ENCODE measurements at regions not wholly inside any gene's neighbourhood (a gene's known extent, or its start where the extent isn't known, plus 50 kb on each side); places are given as distances from the start of the nearest gene placed in this dataset.

- TF ChIP-seq, protein P1, sequence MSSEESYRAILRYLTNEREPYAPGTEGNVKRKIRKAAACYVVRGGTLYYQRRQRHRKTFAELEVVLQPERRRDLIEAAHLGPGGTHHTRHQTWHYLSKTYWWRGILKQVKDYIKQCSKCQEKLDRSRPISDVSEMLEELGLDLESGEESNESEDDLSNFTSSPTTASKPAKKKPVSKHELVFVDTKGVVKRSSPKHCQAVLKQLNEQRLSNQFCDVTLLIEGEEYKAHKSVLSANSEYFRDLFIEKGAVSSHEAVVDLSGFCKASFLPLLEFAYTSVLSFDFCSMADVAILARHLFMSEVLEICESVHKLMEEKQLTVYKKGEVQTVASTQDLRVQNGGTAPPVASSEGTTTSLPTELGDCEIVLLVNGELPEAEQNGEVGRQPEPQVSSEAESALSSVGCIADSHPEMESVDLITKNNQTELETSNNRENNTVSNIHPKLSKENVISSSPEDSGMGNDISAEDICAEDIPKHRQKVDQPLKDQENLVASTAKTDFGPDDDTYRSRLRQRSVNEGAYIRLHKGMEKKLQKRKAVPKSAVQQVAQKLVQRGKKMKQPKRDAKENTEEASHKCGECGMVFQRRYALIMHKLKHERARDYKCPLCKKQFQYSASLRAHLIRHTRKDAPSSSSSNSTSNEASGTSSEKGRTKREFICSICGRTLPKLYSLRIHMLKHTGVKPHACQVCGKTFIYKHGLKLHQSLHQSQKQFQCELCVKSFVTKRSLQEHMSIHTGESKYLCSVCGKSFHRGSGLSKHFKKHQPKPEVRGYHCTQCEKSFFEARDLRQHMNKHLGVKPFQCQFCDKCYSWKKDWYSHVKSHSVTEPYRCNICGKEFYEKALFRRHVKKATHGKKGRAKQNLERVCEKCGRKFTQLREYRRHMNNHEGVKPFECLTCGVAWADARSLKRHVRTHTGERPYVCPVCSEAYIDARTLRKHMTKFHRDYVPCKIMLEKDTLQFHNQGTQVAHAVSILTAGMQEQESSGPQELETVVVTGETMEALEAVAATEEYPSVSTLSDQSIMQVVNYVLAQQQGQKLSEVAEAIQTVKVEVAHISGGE (tag by site-specific recombination; conservative IDR thresholded peaks at IDR 0.05; ENCODE audit: low read depth), result no peak
- TF ChIP-seq, protein P2, sequence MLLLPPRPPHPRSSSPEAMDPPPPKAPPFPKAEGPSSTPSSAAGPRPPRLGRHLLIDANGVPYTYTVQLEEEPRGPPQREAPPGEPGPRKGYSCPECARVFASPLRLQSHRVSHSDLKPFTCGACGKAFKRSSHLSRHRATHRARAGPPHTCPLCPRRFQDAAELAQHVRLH (tag by site-specific recombination; IDR thresholded peaks at IDR 0.05), result no peak
- TF ChIP-seq MYNN (tag by site-specific recombination; IDR thresholded peaks at IDR 0.05; ENCODE audit: borderline replicate concordance), result no peak
- TF ChIP-seq, protein P3, sequence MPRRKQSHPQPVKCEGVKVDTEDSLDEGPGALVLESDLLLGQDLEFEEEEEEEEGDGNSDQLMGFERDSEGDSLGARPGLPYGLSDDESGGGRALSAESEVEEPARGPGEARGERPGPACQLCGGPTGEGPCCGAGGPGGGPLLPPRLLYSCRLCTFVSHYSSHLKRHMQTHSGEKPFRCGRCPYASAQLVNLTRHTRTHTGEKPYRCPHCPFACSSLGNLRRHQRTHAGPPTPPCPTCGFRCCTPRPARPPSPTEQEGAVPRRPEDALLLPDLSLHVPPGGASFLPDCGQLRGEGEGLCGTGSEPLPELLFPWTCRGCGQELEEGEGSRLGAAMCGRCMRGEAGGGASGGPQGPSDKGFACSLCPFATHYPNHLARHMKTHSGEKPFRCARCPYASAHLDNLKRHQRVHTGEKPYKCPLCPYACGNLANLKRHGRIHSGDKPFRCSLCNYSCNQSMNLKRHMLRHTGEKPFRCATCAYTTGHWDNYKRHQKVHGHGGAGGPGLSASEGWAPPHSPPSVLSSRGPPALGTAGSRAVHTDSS (tag by site-specific recombination; IDR thresholded peaks at IDR 0.05), result no peak
- TF ChIP-seq GLI4 (tag by site-specific recombination; IDR thresholded peaks at IDR 0.05), result no peak
- TF ChIP-seq, protein P4, sequence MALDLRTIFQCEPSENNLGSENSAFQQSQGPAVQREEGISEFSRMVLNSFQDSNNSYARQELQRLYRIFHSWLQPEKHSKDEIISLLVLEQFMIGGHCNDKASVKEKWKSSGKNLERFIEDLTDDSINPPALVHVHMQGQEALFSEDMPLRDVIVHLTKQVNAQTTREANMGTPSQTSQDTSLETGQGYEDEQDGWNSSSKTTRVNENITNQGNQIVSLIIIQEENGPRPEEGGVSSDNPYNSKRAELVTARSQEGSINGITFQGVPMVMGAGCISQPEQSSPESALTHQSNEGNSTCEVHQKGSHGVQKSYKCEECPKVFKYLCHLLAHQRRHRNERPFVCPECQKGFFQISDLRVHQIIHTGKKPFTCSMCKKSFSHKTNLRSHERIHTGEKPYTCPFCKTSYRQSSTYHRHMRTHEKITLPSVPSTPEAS (tag by site-specific recombination; IDR thresholded peaks at IDR 0.05), result no peak
- no peak for TF ChIP-seq ZNF776 (tag by site-specific recombination; IDR thresholded peaks at IDR 0.05; ENCODE audit: borderline replicate concordance)
- no peak for TF ChIP-seq ZNF140 (tag by site-specific recombination; IDR thresholded peaks at IDR 0.05)
- TF ChIP-seq ZNF791 (tag by site-specific recombination; IDR thresholded peaks at IDR 0.05), result no peak
These were observed 623.3 kb upstream of the CDH4 start (continued) for GRCh38 chr20:60628749-60629148.

DNA sequence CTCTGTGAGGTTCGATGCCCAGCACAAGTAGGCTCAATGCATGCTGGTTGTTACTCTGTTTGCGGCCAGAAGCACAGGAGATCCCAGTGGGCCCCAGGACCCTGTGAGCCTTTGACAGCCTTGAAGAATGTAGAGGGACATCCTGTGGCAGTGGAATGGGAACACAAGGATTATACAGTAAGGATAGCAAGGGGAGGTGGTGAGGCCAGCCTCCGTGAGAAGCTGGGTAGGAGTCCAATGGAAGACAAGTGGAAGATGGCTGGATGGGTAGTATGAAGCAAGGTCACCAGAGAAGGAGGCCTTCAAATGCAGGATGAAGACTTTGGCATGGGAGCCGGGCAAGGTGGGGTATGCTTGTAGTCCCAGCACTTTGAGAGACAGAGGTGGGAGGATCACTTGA is 622.9 kb upstream of the CDH4 start:
- ChIA-PET POLR2A (no interaction called here), CTCF (no interaction called here)
- Histone ChIP-seq H3K27ac (ENCODE audit: extremely low read depth, low read depth, low read length) (no peak overlapping the region), H3K36me3 (ENCODE audit: control insufficient read depth in 2 of 2, insufficient read depth in 1 of 2, low read length in 2 of 2) (no peaks in the 10 kb centered on the region), H3K9me3 (ENCODE audit: control insufficient read depth, insufficient read depth, low read depth, low read length) (no peaks in the 10 kb centered on the region), H3K4me3 (ENCODE audit: low read depth, low read length) (no peak overlapping the region), H3K4me1 (ENCODE audit: control insufficient read depth, insufficient read depth, low read length) (no peaks in the 10 kb centered on the region)
- TF ChIP-seq ZNF302 (tag by site-specific recombination; IDR thresholded peaks at IDR 0.05; ENCODE audit: low read depth), result no peak
- no peak for TF ChIP-seq ZNF701 (tag by site-specific recombination; IDR thresholded peaks at IDR 0.05)
- no peak for TF ChIP-seq FEZF1 (tag by site-specific recombination; IDR thresholded peaks at IDR 0.05)
- TF ChIP-seq ZNF777 (tag by site-specific recombination; IDR thresholded peaks at IDR 0.05; ENCODE audit: borderline replicate concordance), result no peak
- TF ChIP-seq ZBTB44 (tag by site-specific recombination; IDR thresholded peaks at IDR 0.05), result no peak
- no peak for TF ChIP-seq GLIS2 (tag by site-specific recombination; IDR thresholded peaks at IDR 0.05)
- no peak for TF ChIP-seq ZSCAN23 (tag by site-specific recombination; IDR thresholded peaks at IDR 0.05)
- TF ChIP-seq ZNF747 (tag by site-specific recombination; IDR thresholded peaks at IDR 0.05), result no peak
- no peak for TF ChIP-seq ZNF544 (tag by site-specific recombination; IDR thresholded peaks at IDR 0.05)
- TF ChIP-seq YY2 (tag by site-specific recombination; IDR thresholded peaks at IDR 0.05), result no peak
- no peak for TF ChIP-seq ZNF48 (tag by site-specific recombination; IDR thresholded peaks at IDR 0.05)
- TF ChIP-seq ZFP37 (tag by site-specific recombination; IDR thresholded peaks at IDR 0.05), result no peak
- TF ChIP-seq ZNF19 (tag by site-specific recombination; IDR thresholded peaks at IDR 0.05; ENCODE audit: low read depth), result no peak
- TF ChIP-seq RBAK (tag by site-specific recombination; IDR thresholded peaks at IDR 0.05), result no peak

Data from HEK293 (cell line).